Stimulated activated CD4-positive, alpha-beta T cell treated with anti-CD3 and anti-CD28 coated beads, Interleukin-15, amount 100 ng/mL, for 1 hour (primary cell): ENCODE measurements at regions not wholly inside any gene's neighbourhood (a gene's known extent, or its start where the extent isn't known, plus 50 kb on each side); places are given as distances from the start of the nearest gene placed in this dataset.
"Not testable (repeated sequence)": the region's sequence is repeated elsewhere in the genome, so short reads cannot be mapped to it uniquely, and the experiment has no call there.

ENCODE experiments used
- DNase-seq, 2 donors: peaks; one replicate each; pipeline ENCODE4 v3.0.0-alpha.2; 2020; ENCODE audit warnings: low read depth in 1 of 2, low spot score in 1 of 2

GRCh38 chr2:14975381-14975780 lies 342.9 kb downstream of the LRATD1 start:
- no peak for DNase-seq

- DNase-seq, result no peak
These were observed 344.5 kb downstream of the LRATD1 start for GRCh38 chr2:14977021-14977420.

GRCh38 chr2:14978845-14979244 lies 346.3 kb downstream of the LRATD1 start:
- no peak for DNase-seq

GRCh38 chr2:14982790-14983189 lies 350.3 kb downstream of the LRATD1 start:
- DNase-seq, result no peak

GRCh38 chr2:14988600-14988999 lies 356.1 kb downstream of the LRATD1 start:
- no peak for DNase-seq

GRCh38 chr2:14991723-14992122 lies 359.2 kb downstream of the LRATD1 start:
- DNase-seq, result no peak

GRCh38 chr2:14994721-14995120 lies 362.2 kb downstream of the LRATD1 start:
- DNase-seq, result no peak

- no peak for DNase-seq
These were observed 364.0 kb downstream of the LRATD1 start for GRCh38 chr2:14996351-14997014.

- DNase-seq, result no peak
These were observed 366.0 kb downstream of the LRATD1 start for GRCh38 chr2:14998546-14998945.

- no peak for DNase-seq
These were observed 366.7 kb downstream of the LRATD1 start for GRCh38 chr2:14999114-14999661.

GRCh38 chr2:15002519-15002918 lies 370.0 kb downstream of the LRATD1 start:
- DNase-seq, result not testable (repeated sequence)

GRCh38 chr2:15006667-15007066 lies 374.1 kb downstream of the LRATD1 start:
- DNase-seq, result no peak

GRCh38 chr2:15009681-15010080 lies 377.2 kb downstream of the LRATD1 start:
- no peak for DNase-seq

GRCh38 chr2:15010346-15010745 lies 377.8 kb downstream of the LRATD1 start:
- DNase-seq, result no peak

- DNase-seq, result no peak
These were observed 386.3 kb downstream of the LRATD1 start for GRCh38 chr2:15018814-15019213.

- no peak for DNase-seq
These were observed 390.7 kb downstream of the LRATD1 start for GRCh38 chr2:15023221-15023620.

- DNase-seq, result no peak
These were observed 395.9 kb downstream of the LRATD1 start for GRCh38 chr2:15028406-15028805.

- no peak for DNase-seq
These were observed 399.3 kb downstream of the LRATD1 start for GRCh38 chr2:15031745-15032240.

- DNase-seq, result no peak
These were observed 401.7 kb downstream of the LRATD1 start for GRCh38 chr2:15034246-15034645.

GRCh38 chr2:15034860-15035259 lies 402.3 kb downstream of the LRATD1 start:
- no peak for DNase-seq

GRCh38 chr2:15038366-15039364 lies 406.1 kb downstream of the LRATD1 start:
- DNase-seq, result no peak
